Ovary (tissue), 7 donors: ENCODE measurements at regions not wholly inside any gene's neighbourhood (a gene's known extent, or its start where the extent isn't known, plus 50 kb on each side); places are given as distances from the start of the nearest gene placed in this dataset.
"Not testable (repeated sequence)": the region's sequence is repeated elsewhere in the genome, so short reads cannot be mapped to it uniquely, and the experiment has no call there.

Experiments used
- DNase-seq, 5 donors: peaks; one replicate each; pipeline ENCODE4 v3.0.0-alpha.2; 2019 to 2020
- H3K27ac ChIP-seq, 2 donors: fragments of 200-600 bp; one replicate each; pipeline versions ENCODE4 v1.5.1 to v1.8.0; 2019 to 2022
- H3K27me3 ChIP-seq: fragments of 200-600 bp; one replicate; pipeline ENCODE4 v1.8.0; 2022
- H3K36me3 ChIP-seq: fragments of 200-600 bp; sonication (generic); one replicate; pipeline ENCODE4 v1.5.1; 2019
- H3K4me1 ChIP-seq: one replicate; pipeline ENCODE4 v1.8.1; 2013; ENCODE audit warnings: mild to moderate bottlenecking, moderate library complexity; ENCODE audit not compliant: insufficient read depth
- H3K4me3 ChIP-seq: fragments of 200-600 bp; sonication (generic); one replicate; pipeline ENCODE4 v1.5.1; 2017
- H3K9me3 ChIP-seq, 2 donors: fragments of 200-600 bp in 1 of 2; sonication (generic) in 1 of 2; one replicate each; pipeline versions ENCODE4 v1.5.1 to v1.8.1; 2013 to 2019; ENCODE audit warnings: mild to moderate bottlenecking in 1 of 2, moderate library complexity in 1 of 2
- CTCF ChIP-seq, 3 donors: fragments of 450-650 bp in 2 of 3; fragments of 200-600 bp in 1 of 3; IDR thresholded peaks; one replicate each; pipeline versions ENCODE4 v1.5.1 to v1.8.0; 2016 to 2022; ENCODE audit warnings: antibody characterized with exemption in 3 of 3, mild to moderate bottlenecking in 1 of 3
- EP300 ChIP-seq: sonication (generic); formaldehyde crosslinking; IDR thresholded peaks from one replicate; pipeline ENCODE4 v1.6.1; 2017; ENCODE audit warnings: antibody characterized with exemption
- POLR2A ChIP-seq: fragments of 450-650 bp; IDR thresholded peaks from one replicate; pipeline ENCODE4 v1.6.1; 2017; ENCODE audit warnings: antibody characterized with exemption, mild to moderate bottlenecking, moderate library complexity
- WGBS, 3 donors: extraction: QIAGEN DNeasy Blood & Tissue Kit in 1 of 3; methylation state at CpG; one replicate each; pipeline versions ENCODE4 v1.1.5 to v1.1.7; 2013 to 2017; 5-methylcytosine and 5-hydroxymethylcytosine counted together
- intact Hi-C, 4 donors: fragments of 100-400 bp; cut with DNase I; formaldehyde crosslinking; loops; one replicate each; pipeline versions ENCODE4 v1.11.0 to v1.15.1; 2022 to 2023
- donor health status: DM: no; HTN: no; CAD: no; lungs with moderate emphysema.
- donor health status: DM: no; HTN: no; CAD: no.
- donor health status: Bipolar disorder and iron deficiency.
- donor health status: DM: no; HTN: no; CAD: no.
- donor health status: DM: yes; HTN: yes; CAD: no.

GRCh38 chr14:97117693-97118092 lies 320.5 kb downstream of the VRK1 start:
- no peak for TF ChIP-seq CTCF (IDR thresholded peaks at IDR 0.05)
- no peak for TF ChIP-seq EP300
- Histone ChIP-seq H3K9me3 (no peaks in the 10 kb centered on the region), H3K36me3 (no peaks in the 10 kb centered on the region), H3K27me3 (no peaks in the 10 kb centered on the region), H3K4me1 (no peaks in the 10 kb centered on the region), H3K27ac (no peak overlapping the region), H3K4me3 (no peak overlapping the region)
- WGBS, 3 donors: 65 to 72% (median 70%) methylated on average over 8 of the region's 8 CpGs
- no peak for DNase-seq
- intact Hi-C loops: no loop called here

- H3K9me3 ChIP-seq: no peaks in the 10 kb centered on the region
- no peaks in the 10 kb centered on the region for H3K27me3 ChIP-seq
- TF ChIP-seq EP300: no peak
- no peak for TF ChIP-seq CTCF (IDR thresholded peaks at IDR 0.05)
- TF ChIP-seq POLR2A: no peak
- H3K4me3 ChIP-seq: no peak overlapping the region
- H3K36me3 ChIP-seq: no peaks in the 10 kb centered on the region
- H3K4me1 ChIP-seq: no peaks in the 10 kb centered on the region
- no peak for DNase-seq
- WGBS, 3 donors: 70 to 73% (median 71%) methylated on average over 3 of the region's 3 CpGs
- H3K27ac ChIP-seq: no peak overlapping the region
- intact Hi-C loops: no loop called here
These were observed 323.0 kb downstream of the VRK1 start for GRCh38 chr14:97120204-97120603.

GRCh38 chr14:97120611-97121031 lies 323.4 kb downstream of the VRK1 start:
- no peaks in the 10 kb centered on the region for H3K9me3 ChIP-seq
- DNase-seq: no peak
- intact Hi-C loops: no loop called here
- H3K36me3 ChIP-seq: no peaks in the 10 kb centered on the region
- no peak overlapping the region for H3K27ac ChIP-seq
- H3K4me3 ChIP-seq: no peak overlapping the region
- H3K4me1 ChIP-seq: no peaks in the 10 kb centered on the region
- TF ChIP-seq POLR2A: no peak
- TF ChIP-seq EP300: no peak
- TF ChIP-seq CTCF (IDR thresholded peaks at IDR 0.05): no peak
- no peaks in the 10 kb centered on the region for H3K27me3 ChIP-seq
- WGBS, 3 donors: 65 to 71% (median 66%) methylated on average over 2 of the region's 2 CpGs

GRCh38 chr14:97129639-97130038 lies 332.5 kb downstream of the VRK1 start:
- no peak for DNase-seq
- 50 to 68% (median 61%) methylated on average over 2 of the region's 2 CpGs for WGBS, 3 donors
- TF ChIP-seq EP300 (no peak), CTCF (IDR thresholded peaks at IDR 0.05) (no peak), POLR2A (no peak)
- Histone ChIP-seq H3K4me1 (no peaks in the 10 kb centered on the region), H3K9me3 (no peaks in the 10 kb centered on the region), H3K36me3 (no peaks in the 10 kb centered on the region), H3K27ac (no peak overlapping the region), H3K4me3 (no peak overlapping the region), H3K27me3 (no peaks in the 10 kb centered on the region)
- intact Hi-C loops: no loop called here

GRCh38 chr14:97135847-97136246 lies 338.7 kb downstream of the VRK1 start:
- H3K36me3 ChIP-seq, intact Hi-C loops, H3K4me3 ChIP-seq, DNase-seq, H3K4me1 ChIP-seq, H3K9me3 ChIP-seq, H3K27ac ChIP-seq, H3K27me3 ChIP-seq: not testable (repeated sequence)
- 87 to 98% (median 88%) methylated on average over 1 of the region's 1 CpG for WGBS, 3 donors
